CD4-positive, alpha-beta T cell treated with Interleukin-17A for 4 hours (primary cell): ENCODE measurements at regions not wholly inside any gene's neighbourhood (a gene's known extent, or its start where the extent isn't known, plus 50 kb on each side); places are given as distances from the start of the nearest gene placed in this dataset.
A peak's percentile ranks its signal among the peaks of the same experiment; 100 is the strongest.

Source experiments
- DNase-seq: peaks from one replicate; pipeline ENCODE4 v3.0.0-alpha.2; 2020; ENCODE audit warnings: mixed read lengths

GRCh38 chr2:180190851-180191250 lies 183.8 kb upstream of the CWC22 start:
- no peak for DNase-seq

DNA sequence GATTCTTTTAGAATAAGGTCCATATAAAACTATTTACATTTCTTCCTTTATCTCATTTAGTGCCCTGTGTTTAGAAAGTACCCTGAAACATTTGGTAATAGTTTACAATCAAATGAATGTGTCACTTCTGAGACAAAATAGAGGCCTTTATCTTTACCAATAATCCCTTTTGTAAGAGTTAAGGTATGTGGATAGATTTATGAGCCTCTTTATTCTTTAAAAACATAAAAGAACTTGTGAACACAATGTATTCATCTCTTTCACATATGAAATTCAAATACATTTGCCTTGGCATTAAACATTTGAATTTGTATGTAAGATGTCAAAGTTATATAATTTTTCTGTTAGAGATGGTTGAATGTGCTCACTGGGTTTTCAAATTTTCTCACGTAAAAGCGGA lies 180.5 kb upstream of the CWC22 start:
- no peak for DNase-seq

- no peak for DNase-seq
Observed at GRCh38 chr2:180184506-180184905, 177.4 kb upstream of the CWC22 start.

GRCh38 chr2:180180511-180180910 lies 173.4 kb upstream of the CWC22 start:
- DNase-seq, result no peak

- DNase-seq, result no peak
Observed at GRCh38 chr2:180177534-180177933, 170.4 kb upstream of the CWC22 start.

DNA sequence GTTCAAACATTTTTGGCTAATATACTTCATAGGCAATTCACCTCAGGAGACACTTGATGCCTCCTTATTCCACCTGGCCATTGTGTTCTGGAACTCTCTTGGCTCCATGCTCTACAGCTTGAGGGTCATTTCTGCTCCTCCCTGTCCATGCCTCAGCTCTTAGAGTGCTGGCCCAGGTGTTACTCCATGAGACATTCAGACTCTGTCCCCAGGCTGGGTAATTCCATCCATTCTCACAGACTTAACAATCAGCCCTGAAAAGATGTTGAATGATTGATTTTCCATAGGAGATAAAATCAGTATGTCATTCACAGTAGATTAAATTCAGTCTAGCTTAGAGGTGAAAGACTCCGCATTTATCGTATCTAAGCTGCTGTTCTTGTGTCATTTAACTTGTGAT lies 168.6 kb upstream of the CWC22 start:
- no peak for DNase-seq

- DNase-seq, result no peak
Observed at GRCh38 chr2:180174580-180174979, 167.5 kb upstream of the CWC22 start.

DNA sequence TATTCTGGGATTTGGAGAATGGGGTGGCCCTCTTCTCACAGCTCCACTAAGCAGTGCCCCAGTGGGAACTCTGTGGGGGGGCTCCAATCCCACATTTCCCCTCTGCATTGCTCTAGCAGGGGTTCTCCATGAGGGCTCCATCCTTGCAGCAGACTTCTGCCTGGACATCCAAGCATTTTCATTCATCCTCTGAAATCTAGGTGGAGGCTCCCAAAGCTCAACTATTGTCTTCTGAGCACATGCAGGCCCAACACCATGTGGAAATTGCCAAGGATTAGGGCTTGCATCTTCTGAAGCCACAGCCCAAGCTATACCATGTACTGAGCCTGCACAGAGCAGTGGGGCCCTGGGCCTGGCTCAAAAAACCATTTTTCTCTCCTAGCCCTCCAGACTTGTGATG lies 162.4 kb upstream of the CWC22 start:
- no peak for DNase-seq

GRCh38 chr2:180161415-180161814 lies 154.3 kb upstream of the CWC22 start:
- no peak for DNase-seq

DNA sequence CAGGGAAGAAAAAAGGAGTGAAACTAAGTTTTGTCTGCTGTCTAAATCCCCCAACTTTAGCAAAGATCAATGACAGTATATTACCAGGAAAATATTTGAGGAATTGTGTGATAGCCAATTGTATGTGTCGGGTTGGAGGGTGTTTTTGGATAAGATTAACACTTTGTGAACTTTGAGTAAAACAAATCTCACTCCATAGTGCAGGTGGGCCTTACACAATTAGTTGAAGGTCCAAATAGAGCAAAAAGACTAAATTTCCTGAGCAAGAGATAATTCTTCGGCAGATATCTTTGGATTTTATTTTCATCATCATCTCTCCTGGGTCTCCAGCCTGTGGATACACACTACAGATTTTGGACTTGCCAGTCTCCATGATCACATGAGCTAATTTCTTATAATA lies 152.8 kb upstream of the CWC22 start:
- DNase-seq, result no peak

DNA sequence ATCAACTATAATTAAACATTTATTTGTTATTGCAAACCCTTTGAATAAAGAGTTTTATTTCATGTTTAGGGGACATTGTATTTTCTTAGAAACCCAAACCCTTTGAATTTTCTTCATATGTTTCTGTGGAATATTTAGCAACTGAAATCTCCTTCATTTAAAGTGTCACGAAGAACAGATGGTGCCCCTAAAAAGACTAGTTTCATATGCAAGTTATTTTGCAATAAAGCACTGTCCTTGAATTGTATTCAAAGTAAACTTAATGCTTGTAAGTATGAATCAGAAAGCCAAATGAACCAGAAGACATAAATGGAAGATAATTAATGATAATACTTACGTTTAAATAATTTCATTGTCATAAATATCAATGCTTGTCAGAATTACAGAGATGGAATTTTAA lies 151.9 kb upstream of the CWC22 start:
- no peak for DNase-seq

- DNase-seq, result no peak
Observed at GRCh38 chr2:180156651-180157050, 149.6 kb upstream of the CWC22 start.

- DNase-seq, result no peak
Observed at GRCh38 chr2:180150606-180151005, 143.5 kb upstream of the CWC22 start.

- DNase-seq, result no peak
Observed at GRCh38 chr2:180146541-180146940, 139.4 kb upstream of the CWC22 start.

GRCh38 chr2:180146114-180146513 lies 139.0 kb upstream of the CWC22 start:
- no peak for DNase-seq

DNA sequence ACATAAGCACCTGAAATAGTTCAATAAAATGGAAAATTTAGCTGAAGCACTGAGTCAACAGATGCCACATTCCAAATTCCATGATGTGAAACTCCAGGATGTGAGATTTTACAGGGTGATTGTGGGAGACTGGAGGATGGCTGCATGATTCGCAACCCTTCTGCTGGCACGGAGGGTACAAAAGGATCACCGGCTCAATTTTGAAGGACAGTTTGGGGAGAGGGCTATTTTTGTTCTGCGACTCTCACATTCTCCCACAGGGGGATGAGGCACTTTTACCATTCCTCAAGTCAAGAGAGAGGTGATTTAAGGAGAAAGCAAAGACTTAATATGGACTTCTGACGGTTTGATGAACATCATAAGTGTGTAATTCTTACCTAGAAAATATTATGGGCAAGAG lies 138.1 kb upstream of the CWC22 start:
- no peak for DNase-seq

GRCh38 chr2:180144338-180144813 lies 137.3 kb upstream of the CWC22 start:
- DNase-seq, result no peak

- DNase-seq, result no peak
Observed at GRCh38 chr2:180143633-180144337, 136.7 kb upstream of the CWC22 start.

DNA sequence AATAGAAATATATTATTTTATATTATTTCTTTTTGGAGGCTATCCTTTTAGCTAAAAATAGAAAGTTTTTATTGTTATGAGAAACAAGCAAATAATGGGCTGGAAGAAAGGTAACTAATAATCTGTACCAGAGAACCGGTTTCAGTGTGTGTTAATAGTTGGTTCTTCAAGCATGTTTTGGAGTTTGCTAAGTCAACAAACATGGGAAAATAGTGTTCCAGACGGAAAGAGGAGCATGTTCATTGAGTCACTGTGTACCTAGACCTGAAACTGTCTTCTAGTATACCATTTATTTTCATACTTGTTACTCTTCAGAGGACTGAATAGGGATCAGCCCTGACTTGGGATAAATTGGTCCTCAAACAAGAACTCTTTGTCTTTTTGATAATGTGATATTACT lies 134.5 kb upstream of the CWC22 start:
- no peak for DNase-seq

DNA sequence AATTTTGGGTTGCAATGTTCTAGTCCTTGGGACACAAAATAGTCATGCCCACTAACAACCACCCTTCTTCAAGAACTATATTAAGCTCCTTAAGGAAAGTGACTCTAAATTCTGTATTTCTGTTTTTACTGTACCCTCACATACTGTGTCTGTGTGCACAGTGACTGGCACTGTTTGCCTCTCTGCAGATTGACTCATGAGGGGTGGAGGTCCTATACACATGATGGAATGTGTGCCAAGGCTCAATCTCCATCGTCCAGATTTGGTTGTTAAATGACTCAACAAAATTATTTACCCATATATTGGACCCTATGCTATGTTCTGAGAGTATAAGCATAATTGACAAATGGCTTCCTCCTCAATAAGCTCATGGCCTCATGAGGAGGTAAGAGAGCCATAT lies 126.6 kb upstream of the CWC22 start:
- no peak for DNase-seq

DNA sequence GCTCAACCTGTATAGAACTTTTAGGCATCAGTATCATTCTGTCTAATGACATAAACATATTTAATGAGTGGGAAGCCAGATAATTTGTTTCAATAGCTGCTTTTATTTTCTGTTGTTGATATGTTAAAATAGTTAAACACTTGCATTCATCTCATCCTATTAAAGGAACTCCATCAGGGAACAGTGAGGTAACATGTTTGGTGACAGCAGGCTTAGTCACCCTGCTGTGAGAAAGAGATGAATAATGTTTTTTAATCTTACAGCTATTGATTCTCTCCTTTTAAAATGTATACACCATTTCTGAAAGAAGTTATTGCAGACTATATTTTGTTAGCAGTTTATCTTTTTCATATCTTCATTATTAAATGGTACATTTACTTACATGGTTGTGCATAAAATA lies 123.3 kb upstream of the CWC22 start:
- no peak for DNase-seq

- DNase-seq, result no peak
Observed at GRCh38 chr2:180128861-180129260, 121.8 kb upstream of the CWC22 start.

DNA sequence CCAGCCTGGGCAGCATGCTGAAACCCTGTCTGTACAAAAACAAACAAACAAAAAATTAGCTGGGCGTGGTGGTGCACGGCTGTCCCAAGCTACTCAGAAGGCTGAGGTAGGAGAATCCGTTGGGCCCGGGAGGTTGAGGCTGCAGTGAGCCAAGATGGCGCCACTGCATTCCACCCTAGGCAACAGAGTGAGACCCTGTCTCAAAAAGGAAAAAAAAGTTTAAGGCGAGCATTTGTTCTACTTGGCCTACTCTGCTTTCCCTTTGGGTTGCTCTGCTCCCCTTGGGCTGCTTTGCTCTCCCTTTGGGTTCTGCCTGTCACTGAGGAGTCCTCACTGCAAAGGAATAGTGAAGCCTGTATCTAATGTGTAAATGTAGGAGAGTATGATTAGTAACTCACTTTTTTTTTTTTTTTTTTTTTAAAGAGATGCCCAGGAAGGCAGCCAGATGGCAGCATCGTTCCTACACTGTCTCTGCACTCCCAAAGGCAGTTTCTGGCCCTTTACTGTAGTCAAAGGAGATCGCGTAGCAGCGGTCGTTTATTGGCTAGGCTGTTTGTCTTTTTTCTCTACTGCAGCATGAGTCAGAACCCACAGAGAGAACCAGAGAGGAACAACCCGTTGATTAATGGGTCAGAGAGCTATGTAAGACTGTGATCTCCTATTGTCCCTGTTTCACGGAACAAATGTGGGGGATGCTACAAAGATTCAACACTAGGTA lies 118.3 kb upstream of the CWC22 start:
- peak; percentile 47 for DNase-seq

- DNase-seq, result no peak
Observed at GRCh38 chr2:180124273-180125139, 117.4 kb upstream of the CWC22 start.
